Bone marrow (tissue), 2 donors: ENCODE measurements at regions not wholly inside any gene's neighbourhood (a gene's known extent, or its start where the extent isn't known, plus 50 kb on each side); places are given as distances from the start of the nearest gene placed in this dataset.

Source experiments
- DNase-seq, 2 donors: peaks; one replicate each; lab custom pipeline; 2025; lab: John Stamatoyannopoulos, UW

DNA sequence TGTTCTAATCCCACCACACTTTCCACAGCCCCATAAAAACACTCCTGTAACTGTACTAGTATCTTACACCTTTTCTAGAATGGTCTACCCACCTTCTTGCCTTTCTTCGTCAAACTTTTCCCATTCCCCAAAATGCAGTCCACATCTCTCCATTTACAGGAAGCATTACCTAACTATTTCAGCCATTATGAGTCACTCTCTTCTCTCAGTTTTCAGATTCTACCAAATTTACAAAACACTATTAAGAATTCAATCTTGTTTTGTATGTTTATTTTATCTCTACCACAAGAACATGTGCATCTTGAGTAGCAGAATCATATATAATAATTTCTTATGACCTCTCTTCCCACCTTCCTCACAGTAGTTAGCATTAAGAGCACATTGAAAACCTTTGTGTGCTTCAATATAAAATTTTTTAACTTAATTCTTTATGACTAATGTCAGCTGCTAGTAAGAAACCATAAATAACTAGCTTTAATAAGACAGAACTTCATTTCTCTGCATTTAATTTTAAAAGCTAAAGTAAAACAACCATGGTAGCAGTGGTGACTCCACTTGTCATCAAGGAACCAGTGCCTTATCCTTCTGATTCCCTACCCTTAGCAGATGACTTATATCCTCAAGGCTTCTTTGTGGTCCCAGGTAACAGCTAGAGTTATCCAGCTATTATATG lies 56.6 kb upstream of the MAP2 start:
- DNase-seq, result no peak

DNA sequence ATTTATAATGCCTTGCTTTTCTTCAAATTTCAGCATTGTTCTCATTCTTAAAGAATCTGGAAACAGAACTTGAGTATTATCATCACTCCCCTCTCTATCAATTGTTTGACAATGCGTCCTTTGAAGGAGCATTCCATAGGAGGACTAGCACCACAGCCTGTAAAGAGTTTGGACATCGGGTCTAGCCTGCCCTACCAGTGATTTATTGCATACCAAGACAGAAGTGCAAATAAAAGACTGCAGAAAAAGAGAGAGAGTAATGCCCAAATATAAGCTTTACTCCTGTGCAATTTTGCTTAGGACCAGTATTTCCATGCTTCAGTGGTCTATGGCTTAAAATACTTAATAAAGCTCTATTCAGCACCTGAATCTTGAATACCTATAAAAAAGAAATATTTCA lies 55.4 kb upstream of the MAP2 start:
- DNase-seq, result no peak

DNA sequence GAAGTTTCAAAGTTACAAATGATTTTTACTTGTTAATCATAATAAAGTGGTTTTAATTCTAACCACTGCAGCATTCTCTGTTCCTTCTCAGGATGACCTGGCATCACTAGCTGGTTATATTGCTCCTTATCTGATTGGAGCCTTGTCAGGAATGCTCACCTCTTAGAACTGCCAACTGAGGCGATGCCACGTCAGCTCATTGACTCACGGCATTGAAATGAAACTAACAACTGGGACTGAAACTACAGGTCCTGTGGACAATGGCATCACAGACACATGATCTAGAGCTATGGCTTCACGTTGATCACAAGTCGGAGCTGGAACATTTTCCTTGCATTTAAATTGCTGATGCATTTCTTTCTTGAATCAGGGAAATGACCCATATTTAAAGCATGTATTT lies 54.9 kb upstream of the MAP2 start:
- DNase-seq, result no peak

DNA sequence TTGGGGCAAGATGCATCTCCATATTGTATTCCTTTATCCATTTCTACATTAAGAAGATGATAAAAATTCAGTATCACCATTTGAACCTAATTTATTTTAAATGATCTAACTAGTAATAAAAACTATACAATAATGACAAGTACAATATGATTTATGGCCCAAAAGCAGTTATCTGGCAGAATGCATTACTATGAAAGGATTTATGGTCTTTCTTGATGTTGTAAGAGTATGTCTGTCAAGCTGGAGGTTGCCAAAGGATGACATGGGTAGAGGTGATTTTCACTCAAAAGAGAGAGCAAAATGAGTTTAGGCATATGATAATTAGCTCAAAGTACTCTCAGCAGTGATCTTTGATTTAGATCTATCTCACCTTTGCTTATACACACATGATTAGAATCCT lies 54.2 kb upstream of the MAP2 start:
- DNase-seq, result no peak

GRCh38 chr2:209371407-209371806 lies 52.4 kb upstream of the MAP2 start:
- no peak for DNase-seq
